Fibroblast of lung (primary cell): ENCODE measurements at regions not wholly inside any gene's neighbourhood (a gene's known extent, or its start where the extent isn't known, plus 50 kb on each side); places are given as distances from the start of the nearest gene placed in this dataset.

Experiments used
- DNase-seq, 2 donors: peaks; one replicate each; pipeline versions ENCODE4 v3.0.0 to v3.0.0-alpha.2; 2010; ENCODE audit warnings: low read depth in 2 of 2
- H2AFZ ChIP-seq: 2 replicates; pipeline ENCODE4 v1.5.1; 2012; ENCODE audit warnings: low read length, control low read depth, inconsistent platforms
- H3K27ac ChIP-seq: 2 replicates; pipeline ENCODE4 v1.5.1; 2011; ENCODE audit warnings: low read length, control low read depth; ENCODE audit not compliant: insufficient read depth
- H3K27me3 ChIP-seq: 2 replicates; pipeline ENCODE4 v1.5.1; 2011; ENCODE audit warnings: mild to moderate bottlenecking, low read length; ENCODE audit not compliant: control insufficient read depth, insufficient read depth
- H3K36me3 ChIP-seq: 2 replicates; pipeline ENCODE4 v1.5.1; 2011; ENCODE audit warnings: low read length; ENCODE audit not compliant: control insufficient read depth, insufficient read depth
- H3K4me1 ChIP-seq: 2 replicates; pipeline ENCODE4 v1.5.1; 2011; ENCODE audit warnings: low read length; ENCODE audit not compliant: control insufficient read depth, insufficient read depth; ENCODE audit errors: extremely low read depth
- H3K4me2 ChIP-seq: 2 replicates; pipeline ENCODE4 v1.5.1; 2011; ENCODE audit warnings: low read length, control low read depth; ENCODE audit not compliant: insufficient read depth; ENCODE audit errors: extremely low read depth
- H3K4me3 ChIP-seq, 4 experiments: fragments of 200-600 bp in 1 of 4; sonication (generic) in 1 of 4; replicated peaks in 1 of 4; 2 replicates each; pipeline ENCODE4 v1.5.1; 2011 to 2016; ENCODE audit warnings: low read length in 4 of 4, low read depth in 3 of 4, mild to moderate bottlenecking in 3 of 4, control low read depth in 2 of 4, inconsistent platforms in 1 of 4, mixed read lengths in 1 of 4; ENCODE audit not compliant: insufficient read depth in 1 of 4; ENCODE audit errors: control extremely low read depth in 1 of 4
- H3K79me2 ChIP-seq: 2 replicates; pipeline ENCODE4 v1.5.1; 2012; ENCODE audit warnings: mild to moderate bottlenecking, low read length, inconsistent platforms; ENCODE audit not compliant: control insufficient read depth, insufficient read depth
- H3K9ac ChIP-seq: 2 replicates; pipeline ENCODE4 v1.5.1; 2011; ENCODE audit warnings: mild to moderate bottlenecking, low read length, control low read depth; ENCODE audit not compliant: insufficient read depth
- H3K9me3 ChIP-seq: 2 replicates; pipeline ENCODE4 v1.5.1; 2012; ENCODE audit warnings: low read depth, low read length; ENCODE audit not compliant: control insufficient read depth, insufficient read depth
- H4K20me1 ChIP-seq: 2 replicates; pipeline ENCODE4 v1.5.1; 2011; ENCODE audit warnings: low read length; ENCODE audit not compliant: control insufficient read depth, insufficient read depth; ENCODE audit errors: extremely low read depth
- EZH2 ChIP-seq: IDR thresholded peaks from 2 replicates; pipeline ENCODE4 v1.5.1; 2012; ENCODE audit warnings: low read length, control low read depth, mild to moderate bottlenecking; ENCODE audit errors: missing control alignments
- TF ChIP-seq, protein P1 (sequence below), 2 donors: IDR thresholded peaks in 1 of 2; conservative IDR thresholded peaks in 1 of 2; 1 replicate in 1 of 2; 2 replicates in 1 of 2; pipeline ENCODE4 v1.5.1; 2011 to 2012; ENCODE audit warnings: low read length in 2 of 2, control low read depth in 1 of 2, inconsistent platforms in 1 of 2, low read depth in 1 of 2, mild to moderate bottlenecking in 1 of 2

DNA sequence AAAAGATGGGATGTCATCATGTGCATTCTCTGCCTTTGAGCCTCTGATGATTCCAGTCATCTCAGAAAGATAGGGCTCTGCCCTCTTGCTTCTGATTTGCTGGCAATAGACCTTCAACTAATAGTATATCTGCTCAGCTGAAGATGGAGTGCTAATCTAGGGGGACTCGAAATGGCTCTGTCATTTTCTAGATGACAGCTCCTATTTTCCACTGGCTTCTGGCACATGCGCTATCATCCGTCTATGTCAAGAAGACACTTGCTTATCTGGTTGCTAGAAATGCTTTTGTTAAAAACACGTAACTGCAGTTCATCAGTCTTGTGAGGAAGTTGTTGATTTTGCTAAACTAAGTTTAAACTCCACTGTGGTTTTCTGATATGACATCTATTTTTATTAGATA, 265.5 kb upstream of the ZNF608 start:
- H3K36me3 ChIP-seq, result no peaks in the 10 kb centered on the region
- H3K79me2 ChIP-seq, result no peaks in the 10 kb centered on the region
- no peak overlapping the region for H3K4me2 ChIP-seq
- no peak overlapping the region for H3K9ac ChIP-seq
- no peaks in the 10 kb centered on the region for H3K4me1 ChIP-seq
- no peak overlapping the region for H3K4me3 ChIP-seq
- H3K9me3 ChIP-seq, result no peaks in the 10 kb centered on the region
- H3K27ac ChIP-seq, result no peak overlapping the region
- no peak for DNase-seq
- H3K27me3 ChIP-seq, result no peaks in the 10 kb centered on the region
- H2AFZ ChIP-seq, result no peak overlapping the region
- H4K20me1 ChIP-seq, result no peaks in the 10 kb centered on the region
- no peak for TF ChIP-seq EZH2
- TF ChIP-seq, protein P1, sequence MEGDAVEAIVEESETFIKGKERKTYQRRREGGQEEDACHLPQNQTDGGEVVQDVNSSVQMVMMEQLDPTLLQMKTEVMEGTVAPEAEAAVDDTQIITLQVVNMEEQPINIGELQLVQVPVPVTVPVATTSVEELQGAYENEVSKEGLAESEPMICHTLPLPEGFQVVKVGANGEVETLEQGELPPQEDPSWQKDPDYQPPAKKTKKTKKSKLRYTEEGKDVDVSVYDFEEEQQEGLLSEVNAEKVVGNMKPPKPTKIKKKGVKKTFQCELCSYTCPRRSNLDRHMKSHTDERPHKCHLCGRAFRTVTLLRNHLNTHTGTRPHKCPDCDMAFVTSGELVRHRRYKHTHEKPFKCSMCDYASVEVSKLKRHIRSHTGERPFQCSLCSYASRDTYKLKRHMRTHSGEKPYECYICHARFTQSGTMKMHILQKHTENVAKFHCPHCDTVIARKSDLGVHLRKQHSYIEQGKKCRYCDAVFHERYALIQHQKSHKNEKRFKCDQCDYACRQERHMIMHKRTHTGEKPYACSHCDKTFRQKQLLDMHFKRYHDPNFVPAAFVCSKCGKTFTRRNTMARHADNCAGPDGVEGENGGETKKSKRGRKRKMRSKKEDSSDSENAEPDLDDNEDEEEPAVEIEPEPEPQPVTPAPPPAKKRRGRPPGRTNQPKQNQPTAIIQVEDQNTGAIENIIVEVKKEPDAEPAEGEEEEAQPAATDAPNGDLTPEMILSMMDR (conservative IDR thresholded peaks at IDR 0.05 in 1 of 2, IDR thresholded peaks at IDR 0.05 in 1 of 2; ENCODE audit: low read depth in 1 of 2, low read length in 2 of 2), result no peak

DNA sequence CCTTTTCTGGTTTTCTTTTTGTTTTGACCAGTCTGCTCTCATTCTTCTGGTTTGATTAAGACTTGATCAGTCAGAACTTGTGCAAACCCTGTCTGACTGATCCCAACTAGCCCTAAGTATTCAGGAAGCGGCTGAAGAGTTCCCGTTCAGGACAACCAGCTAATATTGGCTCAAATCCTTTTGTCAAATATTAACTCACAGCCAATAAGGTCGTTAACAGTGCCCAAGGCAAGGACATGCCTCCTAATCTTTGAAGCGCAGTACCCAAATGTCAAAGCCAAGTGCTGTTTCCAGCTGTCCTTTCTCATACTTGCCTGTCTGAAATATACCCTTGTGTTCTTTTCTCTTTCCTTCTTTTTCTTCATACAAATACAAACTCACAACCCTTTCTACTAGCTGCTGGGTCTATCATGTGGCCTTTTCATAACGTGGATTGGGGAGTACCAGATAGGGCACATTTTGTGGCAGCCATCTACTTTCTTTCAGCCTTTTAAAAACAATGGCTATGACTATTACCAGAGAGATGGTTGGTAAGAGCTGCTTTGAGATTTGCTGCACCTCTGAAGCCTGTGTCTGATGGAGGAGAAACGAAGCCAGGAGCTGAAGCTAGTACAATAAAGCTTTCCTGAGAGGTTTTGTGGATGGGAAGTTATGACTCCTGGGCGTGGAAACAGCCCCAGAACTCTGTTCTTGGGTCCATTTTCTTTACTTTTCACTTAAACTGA, 266.4 kb upstream of the ZNF608 start:
- Histone ChIP-seq H3K4me2 (no peak overlapping the region), H3K9me3 (no peaks in the 10 kb centered on the region), H3K27me3 (no peaks in the 10 kb centered on the region), H3K36me3 (no peaks in the 10 kb centered on the region), H3K27ac (no peak overlapping the region), H3K79me2 (no peaks in the 10 kb centered on the region), H2AFZ (no peak overlapping the region), H4K20me1 (no peaks in the 10 kb centered on the region), H3K4me1 (no peaks in the 10 kb centered on the region), H3K4me3 (no peak overlapping the region), H3K9ac (no peak overlapping the region)
- TF ChIP-seq, protein P1 (conservative IDR thresholded peaks at IDR 0.05 in 1 of 2, IDR thresholded peaks at IDR 0.05 in 1 of 2; ENCODE audit: low read depth in 1 of 2, low read length in 2 of 2), result no peak
- TF ChIP-seq EZH2, result no peak
- DNase-seq, result no peak

GRCh38 chr5:125014202-125014601, 267.8 kb upstream of the ZNF608 start:
- Histone ChIP-seq H3K79me2 (no peaks in the 10 kb centered on the region), H3K27me3 (no peaks in the 10 kb centered on the region)

More at GRCh38 chr5:125014202-125014601, 267.8 kb upstream of the ZNF608 start:
- TF ChIP-seq EZH2, result no peak
- TF ChIP-seq, protein P1 (conservative IDR thresholded peaks at IDR 0.05 in 1 of 2, IDR thresholded peaks at IDR 0.05 in 1 of 2; ENCODE audit: low read depth in 1 of 2, low read length in 2 of 2), result no peak
- H3K9me3 ChIP-seq, result no peaks in the 10 kb centered on the region
- no peaks in the 10 kb centered on the region for H3K36me3 ChIP-seq
- no peaks in the 10 kb centered on the region for H3K4me1 ChIP-seq
- H3K9ac ChIP-seq, result no peak overlapping the region
- H3K4me2 ChIP-seq, result no peak overlapping the region
- no peak overlapping the region for H3K27ac ChIP-seq
- no peaks in the 10 kb centered on the region for H4K20me1 ChIP-seq
- H3K4me3 ChIP-seq, result no peak overlapping the region
- no peak for DNase-seq
- H2AFZ ChIP-seq, result no peak overlapping the region
